ENCODE measurements at regions not wholly inside any gene's neighbourhood (a gene's known extent, or its start where the extent isn't known, plus 50 kb on each side); places are given as distances from the start of the nearest gene placed in this dataset.
A peak's percentile ranks its signal among the peaks of the same experiment; 100 is the strongest.
"Not testable (repeated sequence)": the region's sequence is repeated elsewhere in the genome, so short reads cannot be mapped to it uniquely, and the experiment has no call there.

DNA sequence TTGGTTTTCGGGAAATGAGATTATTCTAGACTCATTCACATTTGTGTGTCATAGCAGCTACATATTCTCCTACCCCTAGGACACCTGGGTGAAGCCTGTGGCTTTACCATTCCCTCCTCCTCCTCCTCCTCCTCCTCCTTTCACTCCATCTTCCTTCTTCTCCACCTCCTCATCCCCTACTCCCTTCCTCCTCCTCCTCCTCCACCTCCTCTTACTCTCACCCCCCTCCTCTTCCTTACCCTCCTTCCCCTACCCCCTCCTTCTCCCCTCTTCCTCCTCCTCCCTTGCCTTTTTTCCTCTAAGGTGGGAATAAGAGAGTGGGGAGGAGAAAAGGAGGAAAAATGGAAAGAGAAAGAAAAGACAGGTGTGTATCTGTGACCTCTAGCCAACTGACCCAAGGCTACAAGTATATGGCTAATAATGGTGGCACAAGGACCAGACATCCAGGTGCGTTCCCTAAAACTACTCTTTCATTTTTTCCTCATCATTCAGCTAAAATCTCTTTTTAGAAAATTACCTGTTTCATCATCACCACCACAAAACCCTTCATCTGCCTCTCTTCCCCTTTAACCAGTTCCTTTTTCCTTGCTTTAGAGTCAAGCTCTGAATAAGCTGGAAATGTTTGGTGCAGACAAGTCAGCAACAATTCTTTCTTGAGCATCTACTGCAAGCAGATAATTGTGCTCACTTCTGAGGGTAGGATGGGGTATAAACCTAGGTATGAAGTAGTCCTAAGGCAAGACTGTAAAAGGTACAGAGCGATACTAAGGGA lies 149.8 kb upstream of the FOXN3 start:
- DNase-seq (ENCODE audit: low spot score), result no peak

DNA sequence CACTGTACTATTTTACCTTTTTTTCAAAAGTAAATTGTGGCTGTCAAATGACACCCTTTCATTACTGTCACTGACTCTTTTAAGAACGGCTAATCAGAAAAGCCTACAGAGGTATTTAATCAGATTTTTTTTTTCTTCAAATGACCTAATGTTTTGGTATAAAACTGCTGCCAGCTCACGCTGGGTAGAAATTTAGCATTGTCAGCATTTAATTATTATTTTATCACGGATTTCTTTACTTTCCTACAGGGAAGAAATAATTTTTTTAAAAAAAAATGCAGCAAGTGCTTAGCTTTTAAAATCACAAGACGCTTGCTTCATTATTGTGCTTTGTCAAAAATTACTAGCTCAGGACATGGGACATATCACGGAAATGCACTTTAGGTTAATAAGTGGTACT lies 149.1 kb upstream of the FOXN3 start:
- DNase-seq (ENCODE audit: low spot score), result no peak

DNA sequence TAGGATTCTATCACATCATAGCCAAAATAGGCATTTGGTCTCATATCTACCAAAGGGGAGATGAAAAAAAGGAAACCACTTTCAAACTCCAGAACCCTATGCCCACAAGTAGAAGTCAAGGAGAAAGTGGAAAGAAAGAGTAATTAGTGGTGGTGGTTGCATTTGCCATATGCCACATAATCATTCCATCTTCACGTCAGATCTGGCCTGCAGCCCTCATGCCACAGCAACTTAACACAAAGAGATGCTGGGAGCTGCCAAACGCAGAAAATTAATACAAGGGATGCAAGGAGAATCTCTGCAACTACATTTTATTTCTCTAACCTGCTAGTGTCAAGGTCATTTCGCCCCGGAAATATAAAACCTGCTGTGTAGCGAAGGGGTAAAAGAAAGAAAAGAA lies 148.6 kb upstream of the FOXN3 start:
- no peak for DNase-seq (ENCODE audit: low spot score)

DNA sequence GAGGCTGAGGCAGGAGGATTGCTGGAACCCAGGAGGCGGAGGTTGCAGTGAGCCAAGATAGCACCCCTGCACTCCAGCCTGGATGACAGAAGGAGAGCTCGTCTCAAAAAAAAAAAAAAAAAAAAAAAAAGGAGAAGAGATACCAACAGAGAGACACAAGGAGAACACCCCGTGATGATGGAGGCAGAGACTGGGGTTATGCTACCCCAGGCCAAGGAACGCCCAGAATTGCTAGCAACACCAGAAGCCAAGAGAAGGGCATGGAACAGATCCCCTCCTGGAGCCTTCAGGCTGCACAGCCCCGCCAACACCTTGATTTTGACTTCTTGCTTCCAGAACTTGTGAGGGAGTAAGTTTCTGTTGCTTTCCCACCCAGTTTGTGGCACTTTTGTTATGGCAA lies 148.0 kb upstream of the FOXN3 start:
- no peak for DNase-seq (ENCODE audit: low spot score)

DNA sequence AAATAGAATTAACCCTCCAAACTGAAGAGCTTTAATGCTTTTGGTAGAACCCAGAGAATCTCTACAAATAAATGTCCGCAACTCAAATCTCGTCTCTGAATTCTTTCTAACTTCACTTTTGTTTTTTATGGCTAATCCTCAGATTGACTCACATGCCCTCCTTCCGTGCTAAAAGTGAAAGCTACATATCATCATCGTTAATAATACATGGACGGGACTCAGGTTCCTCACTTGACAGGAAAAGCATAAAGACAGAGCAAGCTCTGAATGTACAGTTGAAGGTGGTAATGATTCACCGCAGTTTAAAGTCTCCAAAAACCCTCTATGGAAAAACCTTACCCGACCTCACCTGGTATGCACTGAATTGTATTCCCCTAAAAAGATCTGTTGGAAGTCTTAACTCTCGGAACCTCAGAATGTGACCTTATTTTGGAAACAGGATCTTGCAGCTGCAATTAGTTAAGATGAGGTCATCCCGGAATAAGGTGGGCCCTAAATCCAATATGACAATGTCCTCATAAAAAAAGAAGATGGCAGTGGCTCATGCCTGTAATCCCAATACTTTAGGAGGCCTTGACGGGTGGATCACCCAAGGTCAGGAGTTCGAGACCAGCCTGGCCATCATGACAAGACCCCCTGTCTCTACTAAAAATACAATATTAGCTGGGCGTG lies 147.4 kb upstream of the FOXN3 start:
- DNase-seq (ENCODE audit: low spot score), result no peak

DNA sequence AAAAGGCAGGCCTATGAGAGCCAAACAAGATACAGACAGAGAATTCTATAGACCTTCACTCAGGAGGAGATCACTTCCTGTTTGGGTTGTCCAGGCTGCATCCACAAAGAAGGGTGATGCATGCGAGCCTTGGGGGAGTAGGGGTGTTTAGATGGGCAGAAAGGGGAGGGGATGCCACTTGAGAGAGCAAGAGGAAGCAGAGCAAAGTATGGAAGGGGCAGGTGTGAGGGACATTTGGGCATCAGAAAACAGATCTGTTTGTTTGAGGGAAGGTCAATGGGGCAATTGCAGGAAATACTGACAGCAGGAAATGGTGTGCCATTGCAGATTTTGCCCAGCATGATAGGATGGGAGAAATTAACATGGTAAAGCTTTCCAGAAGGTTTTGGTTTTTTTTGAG lies 146.4 kb upstream of the FOXN3 start:
- no peak for DNase-seq (ENCODE audit: low spot score)

DNA sequence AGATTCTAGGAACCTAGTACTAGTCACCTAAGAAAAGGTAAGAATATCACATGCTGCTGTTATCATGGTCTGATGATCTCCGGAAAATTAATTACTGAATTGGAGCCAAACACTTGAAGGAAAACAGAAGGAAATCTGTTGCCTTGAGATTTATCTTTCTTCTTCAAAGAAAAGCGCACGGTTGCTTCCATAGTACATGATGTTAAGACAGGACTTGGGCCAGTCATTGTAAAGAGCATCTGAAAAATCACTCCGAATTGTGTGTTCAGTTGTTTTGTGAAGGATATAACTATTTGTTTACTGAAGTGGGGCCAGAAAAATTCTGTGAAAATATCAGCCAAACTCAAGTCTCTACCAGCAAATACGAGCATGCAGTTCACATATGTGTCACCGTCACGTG lies 134.9 kb upstream of the FOXN3 start:
- DNase-seq (ENCODE audit: low spot score), result no peak

DNA sequence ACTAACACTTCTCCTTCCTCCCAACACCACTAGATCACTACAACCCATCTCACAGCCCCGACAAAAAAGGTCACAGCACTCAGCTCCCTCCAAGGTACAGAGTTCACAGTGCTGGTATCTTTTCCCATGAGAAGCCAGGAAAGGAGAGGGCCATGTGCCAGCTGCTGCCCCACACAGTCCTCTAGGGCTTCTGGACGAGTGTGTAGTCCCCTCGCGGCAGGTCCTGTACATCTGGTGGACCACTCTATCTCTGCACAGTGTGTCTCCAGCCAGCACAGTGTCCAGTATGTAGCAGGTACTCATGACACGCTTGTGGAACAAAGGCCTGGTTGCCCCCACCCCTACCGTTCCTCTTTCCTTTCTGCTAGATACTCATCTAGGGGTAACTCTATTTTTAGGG lies 134.4 kb upstream of the FOXN3 start:
- no peak for DNase-seq (ENCODE audit: low spot score)

DNA sequence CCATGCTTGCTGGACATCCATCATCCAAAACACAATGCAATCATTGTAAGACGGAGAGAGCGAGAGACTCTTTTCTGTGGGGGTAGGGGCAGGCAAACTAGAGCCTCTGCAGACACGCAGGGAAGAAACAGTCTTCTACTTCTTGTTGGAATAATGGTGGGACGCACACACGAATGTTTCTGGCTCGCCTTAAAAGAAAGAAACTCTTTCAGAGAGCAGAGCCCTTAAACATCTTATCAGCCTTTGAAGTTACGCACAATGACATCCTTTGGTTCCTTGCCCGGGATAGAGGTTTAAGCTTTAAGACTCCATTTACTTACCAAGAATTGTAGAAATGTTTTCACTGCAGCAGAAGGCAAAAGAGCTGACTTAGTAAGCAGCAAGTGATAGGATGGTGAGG lies 133.8 kb upstream of the FOXN3 start:
- no peak for DNase-seq (ENCODE audit: low spot score)

DNA sequence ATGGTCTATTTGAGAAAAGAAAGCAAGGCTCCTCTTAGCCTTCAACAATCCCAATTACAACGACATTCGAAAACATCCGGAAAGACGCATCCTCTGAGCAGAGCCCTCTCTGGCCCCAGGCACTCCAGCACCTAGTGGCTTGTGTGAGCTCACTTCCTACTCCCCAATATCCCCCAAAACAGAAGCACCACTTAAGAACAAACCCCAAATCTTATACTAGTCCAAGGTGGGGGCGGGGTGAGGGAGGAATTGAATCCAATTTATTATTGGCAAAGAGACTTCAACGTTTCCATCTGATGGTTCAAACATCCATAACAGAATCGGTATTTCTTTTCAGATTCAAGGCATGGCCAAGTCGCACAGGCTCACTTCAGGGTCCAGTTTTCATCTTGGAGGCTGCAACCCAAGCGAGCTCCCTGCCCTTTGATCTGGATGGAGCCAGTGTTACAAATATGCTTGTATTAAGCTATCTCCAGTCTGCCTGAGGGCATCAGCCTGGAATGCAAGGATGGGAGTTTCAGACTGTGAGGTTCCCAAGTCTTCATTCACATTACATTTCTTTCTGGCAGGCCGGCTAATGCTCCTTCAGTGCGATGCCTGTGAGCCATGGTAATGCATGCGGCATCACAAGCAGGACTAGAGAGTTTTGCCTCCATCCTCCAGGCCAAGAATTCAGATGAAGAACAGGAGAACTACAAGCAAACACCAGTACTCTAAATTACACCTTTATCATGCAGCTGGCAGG lies 132.5 kb upstream of the FOXN3 start:
- no peak for DNase-seq (ENCODE audit: low spot score)

DNA sequence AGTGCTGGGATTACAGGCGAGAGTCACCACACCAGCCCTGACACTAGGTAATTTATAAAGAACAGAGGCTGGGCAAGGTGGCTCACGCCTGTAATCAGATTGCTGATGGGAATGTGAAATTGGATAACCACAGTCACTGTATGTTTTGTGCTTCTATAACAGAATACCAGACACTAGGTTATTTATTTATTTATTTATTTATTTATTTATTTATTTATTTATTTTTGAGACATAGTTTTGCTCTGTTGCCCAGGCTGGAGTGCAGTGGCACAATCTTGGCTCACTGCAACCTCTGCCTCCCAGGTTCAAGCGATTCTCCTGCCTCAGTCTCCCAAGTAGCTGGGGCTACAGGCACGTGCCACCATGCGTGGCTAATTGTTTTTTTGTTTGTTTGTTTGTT lies 130.0 kb upstream of the FOXN3 start:
- not testable (repeated sequence) for DNase-seq (ENCODE audit: low spot score)

DNA sequence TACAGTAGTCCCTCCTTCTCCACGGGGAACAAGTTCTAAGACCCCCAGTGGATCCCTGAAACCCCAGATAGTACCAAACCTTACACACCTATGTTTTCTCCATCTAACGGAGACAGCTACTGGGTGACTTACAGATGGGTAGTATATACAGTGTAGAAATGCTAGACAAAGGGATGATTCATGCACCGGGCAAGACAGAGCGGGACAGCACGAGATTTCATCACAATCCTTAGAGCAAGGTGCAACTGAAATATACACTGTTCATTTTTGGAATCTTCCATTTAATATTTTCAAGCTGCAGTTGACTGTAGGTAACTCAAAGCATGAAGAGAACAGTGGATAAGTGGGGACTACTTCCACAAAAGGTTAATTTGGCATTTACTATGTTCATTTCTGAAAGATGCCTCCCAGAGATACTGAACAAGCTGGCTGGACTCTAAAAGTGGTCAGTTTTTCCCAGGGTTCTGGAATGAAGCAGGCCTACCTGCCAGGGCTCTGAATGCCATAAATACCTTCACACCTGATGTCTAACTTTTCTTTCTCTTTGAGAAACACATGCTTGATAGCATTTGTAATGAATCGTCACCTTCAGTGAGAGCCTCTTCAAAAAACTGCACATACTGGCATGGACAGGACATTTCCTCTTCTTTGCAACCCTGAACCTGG lies 127.7 kb upstream of the FOXN3 start:
- DNase-seq (ENCODE audit: low spot score), result no peak

DNA sequence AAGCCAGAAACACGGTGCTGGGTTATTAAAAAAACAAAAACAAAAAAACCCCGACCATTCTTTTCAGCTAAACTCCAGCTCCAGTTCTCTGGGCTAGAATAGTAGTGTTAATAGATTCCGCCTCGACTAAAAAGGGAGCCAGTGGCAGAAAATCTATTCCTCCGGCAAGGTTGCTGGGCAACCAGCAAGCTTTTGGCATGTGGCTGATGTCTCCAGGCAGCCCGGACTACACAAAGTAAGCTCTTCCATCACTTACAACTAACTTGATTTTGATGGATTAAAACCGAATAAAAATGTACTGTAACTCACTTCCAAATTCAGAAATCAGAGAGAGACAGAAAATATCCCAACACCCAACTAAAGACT lies 126.4 kb upstream of the FOXN3 start:
- DNase-seq (ENCODE audit: low spot score), result no peak

DNA sequence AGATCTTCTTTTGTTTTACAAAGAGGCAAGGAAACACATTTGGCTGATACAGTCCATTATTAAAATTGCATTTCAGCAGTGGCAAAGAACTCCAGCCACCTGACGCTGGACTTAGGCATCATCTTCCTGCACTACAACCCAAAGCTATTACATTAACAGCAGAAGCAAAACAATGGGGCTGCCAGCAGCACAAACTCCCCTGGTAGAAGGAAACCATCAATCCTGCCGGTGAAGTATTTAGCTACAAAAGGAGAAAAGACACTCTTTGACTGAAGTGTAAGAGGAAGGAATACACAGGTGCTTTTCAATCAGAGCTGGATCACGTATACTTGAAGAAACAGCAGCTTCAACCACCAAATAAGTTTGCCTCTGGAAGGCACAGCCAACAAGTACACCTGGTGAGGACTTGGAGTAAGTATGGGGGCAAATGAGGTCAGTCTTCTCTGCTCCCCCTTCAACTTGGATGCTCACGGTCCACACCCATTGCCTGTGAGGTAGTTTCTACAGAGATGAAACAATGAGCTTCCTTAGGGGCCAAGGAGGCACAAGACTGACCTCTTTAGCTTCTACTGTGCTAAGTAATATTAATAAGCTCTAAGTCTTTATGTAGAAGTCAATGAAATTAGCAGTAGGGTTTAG lies 125.9 kb upstream of the FOXN3 start:
- DNase-seq (ENCODE audit: low spot score), result no peak

DNA sequence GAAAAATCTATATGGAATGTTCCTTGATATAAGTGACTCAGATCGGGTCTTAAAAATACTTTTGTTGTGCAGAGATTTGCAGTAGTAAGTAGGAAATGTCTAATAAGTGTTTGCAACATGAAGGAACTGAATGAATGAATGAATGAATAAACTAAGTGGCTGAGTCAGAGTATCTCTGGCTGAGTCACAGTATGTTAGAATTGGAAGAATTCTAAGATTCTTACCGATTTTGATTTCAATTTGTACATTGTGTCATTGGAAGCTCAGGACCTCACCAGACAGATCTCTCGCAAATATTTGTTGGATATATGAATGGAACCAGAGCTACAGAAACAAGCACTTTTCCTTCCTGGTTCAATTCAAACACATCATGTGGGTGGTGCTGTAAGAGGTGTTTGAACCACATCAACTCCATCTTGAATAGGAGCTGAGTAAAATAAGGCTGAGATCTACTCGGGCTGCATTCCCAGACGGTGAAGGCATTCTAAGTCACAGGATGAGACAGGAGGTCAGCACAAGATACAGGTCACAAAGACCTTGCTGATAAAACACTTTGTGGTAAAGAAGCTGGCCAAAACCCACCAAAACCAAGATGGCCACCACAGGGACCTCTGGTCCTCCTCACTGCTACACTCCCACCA lies 123.9 kb upstream of the FOXN3 start:
- peak; percentile 66 for DNase-seq (ENCODE audit: low spot score)

DNA sequence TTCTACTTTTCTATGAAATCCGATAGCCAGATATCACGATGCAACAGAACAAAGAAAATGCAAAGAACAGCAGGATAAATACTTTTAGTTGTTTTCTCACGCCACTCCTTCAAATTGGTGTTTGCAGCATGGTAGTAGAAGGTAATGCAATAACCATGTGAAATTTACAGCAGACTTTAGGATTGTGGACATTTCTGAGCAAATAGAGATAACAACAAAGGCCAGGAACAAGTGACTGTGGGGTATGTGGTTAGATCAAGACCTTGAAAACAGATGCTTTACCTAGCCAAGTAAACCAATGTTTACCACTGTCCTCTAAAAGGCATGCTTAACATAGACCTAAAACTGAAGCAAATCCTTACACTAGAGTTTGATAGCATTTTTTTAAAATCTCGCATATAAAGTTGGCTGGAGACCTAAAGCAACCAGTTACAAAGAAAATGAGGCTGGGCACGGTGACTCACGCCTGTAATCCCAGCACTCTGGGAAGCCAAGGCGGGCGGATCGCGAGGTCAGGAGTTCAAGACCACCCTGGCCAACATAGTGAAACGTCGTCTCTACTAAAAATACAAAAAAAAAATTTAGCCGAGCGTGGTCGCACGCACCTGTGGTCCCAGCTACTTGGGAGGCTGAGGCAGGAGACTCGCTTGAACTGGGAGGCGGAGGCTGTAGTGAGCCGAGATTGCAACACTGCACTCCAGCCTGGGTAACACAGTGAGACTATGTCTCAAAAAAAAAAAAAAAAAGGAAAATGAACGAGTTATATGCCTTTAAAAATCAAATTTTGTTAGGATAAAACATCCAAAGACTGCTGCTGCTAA lies 123.2 kb upstream of the FOXN3 start:
- no peak for DNase-seq (ENCODE audit: low spot score)

DNA sequence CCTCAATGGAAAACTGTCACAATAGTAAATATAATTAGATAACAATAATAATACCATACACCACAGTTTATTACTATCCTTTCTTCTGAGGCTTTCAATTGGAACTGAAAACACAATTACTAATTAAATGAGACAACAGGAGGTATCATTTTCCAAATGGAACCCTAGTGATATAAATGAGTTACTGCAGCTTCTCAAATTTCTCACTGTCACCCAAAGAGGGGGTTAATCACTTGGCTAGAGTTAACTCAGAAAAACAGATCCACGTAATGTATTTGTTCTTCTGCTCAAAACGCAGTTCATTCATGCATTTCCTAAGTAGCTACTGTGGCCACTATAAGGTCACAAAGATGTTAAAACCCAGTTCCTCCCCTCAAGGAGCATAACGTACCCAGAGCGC lies 120.9 kb upstream of the FOXN3 start:
- DNase-seq (ENCODE audit: low spot score), result no peak

DNA sequence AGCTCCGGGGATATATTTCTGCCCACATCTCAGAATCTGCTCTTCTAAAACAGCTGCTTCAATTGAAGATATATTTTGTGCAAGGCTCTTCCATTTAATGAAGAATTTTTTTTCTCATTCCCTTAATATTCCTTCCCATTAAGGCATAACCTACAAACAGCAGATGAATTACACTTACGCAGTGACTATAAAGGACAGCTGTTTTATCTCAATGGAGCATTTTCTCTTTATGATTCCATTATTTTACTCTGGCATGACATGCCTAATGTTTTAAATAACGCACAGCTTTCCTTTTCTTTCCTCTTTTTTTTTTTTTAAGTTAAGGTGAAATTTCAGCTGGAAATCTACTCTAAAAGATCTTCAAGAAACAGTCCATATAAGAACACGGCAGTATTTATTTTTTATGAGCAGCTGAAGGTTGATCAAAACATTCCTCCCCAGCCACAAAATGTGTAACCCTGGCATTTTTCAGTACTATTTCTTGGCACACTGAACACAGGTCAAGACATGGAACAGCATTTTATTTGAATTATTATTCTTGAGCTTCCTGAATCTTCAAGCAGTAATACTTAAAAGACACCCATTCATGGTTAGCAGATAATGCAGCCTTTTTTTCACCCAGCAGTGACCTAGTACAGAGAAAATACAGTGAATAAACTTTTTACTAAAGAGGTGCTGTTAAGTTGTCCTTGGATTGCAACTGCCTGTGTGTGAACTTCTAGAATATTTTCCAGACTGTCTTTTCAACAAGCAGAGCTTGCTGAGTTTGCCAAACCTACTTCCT lies 118.1 kb upstream of the FOXN3 start:
- peak; percentile 56 for DNase-seq (ENCODE audit: low spot score)

DNA sequence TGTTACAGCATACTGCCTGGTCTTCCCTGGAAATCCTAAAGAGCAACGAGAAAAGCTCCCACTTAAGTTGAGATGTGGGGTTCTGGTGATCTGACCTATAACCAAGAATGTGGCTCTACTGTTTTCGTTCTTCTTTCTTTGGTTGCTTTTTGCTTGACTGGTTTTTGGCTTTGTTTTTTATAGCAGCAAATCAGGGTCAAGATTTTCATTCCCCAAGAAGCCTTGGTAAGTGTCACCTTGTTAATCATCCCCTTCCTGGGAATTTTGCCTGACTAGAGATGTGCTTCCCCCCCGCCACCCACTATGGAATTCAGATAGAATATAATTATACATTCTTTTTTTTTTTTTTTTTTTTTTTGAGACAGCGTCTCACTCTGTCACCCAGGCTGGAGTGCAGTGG lies 116.7 kb upstream of the FOXN3 start:
- no peak for DNase-seq (ENCODE audit: low spot score)

DNA sequence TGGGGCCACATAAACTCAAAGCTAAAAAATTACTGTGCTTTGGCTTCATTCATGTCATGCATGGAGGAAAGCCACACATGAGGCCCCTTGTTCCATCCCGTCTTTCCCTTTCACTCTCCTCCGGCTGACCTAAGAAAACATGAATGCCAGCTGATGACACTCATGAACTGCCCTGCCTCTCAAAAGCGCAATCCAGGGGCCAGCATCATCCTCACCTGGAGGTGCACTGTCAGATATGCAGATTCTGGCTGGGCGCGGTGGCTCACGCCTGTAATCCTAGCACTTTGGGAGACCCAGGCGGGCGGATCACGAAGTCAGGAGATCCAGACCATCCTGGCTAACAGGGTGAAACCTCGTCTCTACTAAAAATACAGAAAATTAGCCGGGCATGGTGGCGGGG lies 116.1 kb upstream of the FOXN3 start:
- DNase-seq (ENCODE audit: low spot score), result no peak
